Prostate gland (tissue), 2 donors: ENCODE measurements at regions not wholly inside any gene's neighbourhood (a gene's known extent, or its start where the extent isn't known, plus 50 kb on each side); places are given as distances from the start of the nearest gene placed in this dataset.

Source experiments
- DNase-seq: peaks from one replicate; pipeline ENCODE4 v3.0.0-alpha.2; 2019; ENCODE audit warnings: low spot score
- H3K27ac ChIP-seq, 2 donors: fragments of 200-600 bp; sonication (generic); 2 replicates each; pipeline ENCODE4 v1.5.1; 2017 to 2019
- H3K27me3 ChIP-seq: fragments of 200-600 bp; sonication (generic); replicated peaks from 2 replicates; pipeline ENCODE4 v1.5.1; 2019; ENCODE audit not compliant: insufficient read depth
- H3K36me3 ChIP-seq, 2 donors: fragments of 200-600 bp; sonication (generic); 1 replicate in 1 of 2; 2 replicates in 1 of 2; pipeline versions ENCODE4 v1.5.1 to v1.8.1; 2017 to 2019
- H3K4me1 ChIP-seq: fragments of 200-600 bp; sonication (generic); replicated peaks from 2 replicates; pipeline ENCODE4 v1.5.1; 2019
- H3K4me3 ChIP-seq, 2 donors: fragments of 200-600 bp; sonication (generic); 2 replicates each; pipeline ENCODE4 v1.5.1; 2017 to 2019
- H3K9me3 ChIP-seq: fragments of 200-600 bp; sonication (generic); 2 replicates; pipeline ENCODE4 v1.5.1; 2017
- POLR2A ChIP-seq: fragments of 450-650 bp; IDR thresholded peaks from one replicate; pipeline ENCODE4 v1.6.1; 2016; ENCODE audit warnings: antibody characterized with exemption, mild to moderate bottlenecking
- POLR2AphosphoS5 ChIP-seq: sonication (generic); formaldehyde crosslinking; IDR thresholded peaks from one replicate; pipeline ENCODE4 v1.6.1; 2017; ENCODE audit warnings: antibody characterized with exemption
- WGBS: methylation state at CpG from one replicate; pipeline ENCODE4 v1.1.5; 2018; 5-methylcytosine and 5-hydroxymethylcytosine counted together
- intact Hi-C: fragments of 100-400 bp; cut with DNase I; formaldehyde crosslinking; loops from one replicate; pipeline ENCODE4 v1.14.2; 2022
- TF ChIP-seq, protein P1 (sequence below), 4 experiments: fragments of 200-600 bp in 2 of 4; fragments of 450-650 bp in 2 of 4; sonication (generic) in 2 of 4; IDR thresholded peaks; 1 replicate in 3 of 4; 2 replicates in 1 of 4; pipeline ENCODE4 v1.5.1; 2016 to 2019; ENCODE audit warnings: antibody characterized with exemption in 4 of 4, mild to moderate bottlenecking in 2 of 4, moderate library complexity in 2 of 4

GRCh38 chr6:12578097-12578496, 138.5 kb upstream of the PHACTR1 start:
- no peaks in the 10 kb centered on the region for H3K27me3 ChIP-seq
- no peak for TF ChIP-seq POLR2AphosphoS5
- TF ChIP-seq, protein P1, sequence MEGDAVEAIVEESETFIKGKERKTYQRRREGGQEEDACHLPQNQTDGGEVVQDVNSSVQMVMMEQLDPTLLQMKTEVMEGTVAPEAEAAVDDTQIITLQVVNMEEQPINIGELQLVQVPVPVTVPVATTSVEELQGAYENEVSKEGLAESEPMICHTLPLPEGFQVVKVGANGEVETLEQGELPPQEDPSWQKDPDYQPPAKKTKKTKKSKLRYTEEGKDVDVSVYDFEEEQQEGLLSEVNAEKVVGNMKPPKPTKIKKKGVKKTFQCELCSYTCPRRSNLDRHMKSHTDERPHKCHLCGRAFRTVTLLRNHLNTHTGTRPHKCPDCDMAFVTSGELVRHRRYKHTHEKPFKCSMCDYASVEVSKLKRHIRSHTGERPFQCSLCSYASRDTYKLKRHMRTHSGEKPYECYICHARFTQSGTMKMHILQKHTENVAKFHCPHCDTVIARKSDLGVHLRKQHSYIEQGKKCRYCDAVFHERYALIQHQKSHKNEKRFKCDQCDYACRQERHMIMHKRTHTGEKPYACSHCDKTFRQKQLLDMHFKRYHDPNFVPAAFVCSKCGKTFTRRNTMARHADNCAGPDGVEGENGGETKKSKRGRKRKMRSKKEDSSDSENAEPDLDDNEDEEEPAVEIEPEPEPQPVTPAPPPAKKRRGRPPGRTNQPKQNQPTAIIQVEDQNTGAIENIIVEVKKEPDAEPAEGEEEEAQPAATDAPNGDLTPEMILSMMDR (IDR thresholded peaks at IDR 0.05) = no peak
- no peak for TF ChIP-seq POLR2A
- H3K36me3 ChIP-seq = no peaks in the 10 kb centered on the region
- intact Hi-C loops = no loop called here
- DNase-seq = no peak
- no peaks in the 10 kb centered on the region for H3K4me1 ChIP-seq
- no peak overlapping the region for H3K27ac ChIP-seq
- H3K9me3 ChIP-seq = no peaks in the 10 kb centered on the region
- no peak overlapping the region for H3K4me3 ChIP-seq

DNA sequence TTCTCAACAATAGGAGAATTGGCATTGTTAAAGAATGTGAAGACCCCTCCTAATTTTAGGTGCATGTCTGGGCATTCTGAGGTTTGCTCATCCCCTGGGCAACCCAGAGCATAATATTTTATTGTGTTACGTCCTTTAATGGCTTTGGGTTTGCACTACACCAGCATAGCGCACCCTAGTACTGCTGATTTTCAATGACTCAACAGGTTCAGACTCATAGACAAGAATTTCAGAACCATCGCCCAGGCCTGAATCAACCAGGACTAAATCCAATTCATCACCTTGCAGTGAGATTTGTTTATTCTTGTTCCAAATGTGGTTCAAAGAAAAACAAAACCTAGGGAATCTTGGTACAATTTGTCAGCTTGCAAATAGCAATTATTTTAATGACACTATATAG, 137.8 kb upstream of the PHACTR1 start:
- DNase-seq = no peak
- no peaks in the 10 kb centered on the region for H3K9me3 ChIP-seq
- 33% methylated on average over 3 of the region's 3 CpGs for WGBS
- H3K36me3 ChIP-seq = no peaks in the 10 kb centered on the region
- no peak overlapping the region for H3K4me3 ChIP-seq
- intact Hi-C loops = no loop called here
- TF ChIP-seq POLR2A = no peak
- TF ChIP-seq, protein P1 (IDR thresholded peaks at IDR 0.05) = no peak
- TF ChIP-seq POLR2AphosphoS5 = no peak
- H3K27me3 ChIP-seq = no peaks in the 10 kb centered on the region
- no peak overlapping the region for H3K27ac ChIP-seq
- no peaks in the 10 kb centered on the region for H3K4me1 ChIP-seq

DNA sequence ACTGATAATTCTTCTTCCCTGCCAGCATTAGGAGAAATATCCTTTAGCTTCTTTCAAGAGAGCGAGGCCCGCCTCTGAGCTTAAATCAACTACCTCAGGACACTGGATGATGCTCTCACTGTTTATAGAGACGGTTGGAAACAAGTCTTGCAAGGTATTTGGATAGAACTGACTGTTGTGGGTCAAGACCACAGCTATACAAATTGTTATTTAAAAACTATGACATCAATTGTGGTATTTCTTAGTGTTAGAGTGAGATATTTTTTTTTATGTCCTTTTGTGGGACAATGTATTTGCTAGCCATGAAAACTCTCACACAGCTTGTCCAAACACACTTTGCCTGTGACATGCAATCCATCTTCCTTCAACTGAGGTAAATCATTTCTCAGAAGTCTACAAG, 136.3 kb upstream of the PHACTR1 start:
- TF ChIP-seq POLR2AphosphoS5 = no peak
- TF ChIP-seq POLR2A = no peak
- TF ChIP-seq, protein P1 (IDR thresholded peaks at IDR 0.05) = no peak
- WGBS = 83% methylated on average over 3 of the region's 3 CpGs

GRCh38 chr6:12582421-12583110, 134.0 kb upstream of the PHACTR1 start:
- H3K4me3 ChIP-seq = no peak overlapping the region
- no peaks in the 10 kb centered on the region for H3K27me3 ChIP-seq
- no peak for DNase-seq
- TF ChIP-seq, protein P1 (IDR thresholded peaks at IDR 0.05) = no peak
- no peak for TF ChIP-seq POLR2A
- TF ChIP-seq POLR2AphosphoS5 = no peak
- no peak overlapping the region for H3K27ac ChIP-seq
- WGBS = 78% methylated on average over 4 of the region's 4 CpGs
- H3K9me3 ChIP-seq = no peaks in the 10 kb centered on the region
- intact Hi-C loops = no loop called here
- no peaks in the 10 kb centered on the region for H3K4me1 ChIP-seq
- no peaks in the 10 kb centered on the region for H3K36me3 ChIP-seq

More for the DNA sequence above, 136.3 kb upstream of the PHACTR1 start:
- H3K4me1 ChIP-seq = no peaks in the 10 kb centered on the region
- no peaks in the 10 kb centered on the region for H3K27me3 ChIP-seq
- H3K27ac ChIP-seq = no peak overlapping the region
- H3K9me3 ChIP-seq = no peaks in the 10 kb centered on the region
- intact Hi-C loops = no loop called here
- DNase-seq = no peak
- no peak overlapping the region for H3K4me3 ChIP-seq
- no peaks in the 10 kb centered on the region for H3K36me3 ChIP-seq

- intact Hi-C loops = no loop called here
- TF ChIP-seq POLR2A = no peak
- no peak for TF ChIP-seq POLR2AphosphoS5
- TF ChIP-seq, protein P1 (IDR thresholded peaks at IDR 0.05) = no peak
- H3K27ac ChIP-seq = no peak overlapping the region
- H3K9me3 ChIP-seq = no peaks in the 10 kb centered on the region
- no peak for DNase-seq
- no peaks in the 10 kb centered on the region for H3K4me1 ChIP-seq
- H3K36me3 ChIP-seq = no peaks in the 10 kb centered on the region
- H3K4me3 ChIP-seq = no peak overlapping the region
- H3K27me3 ChIP-seq = no peaks in the 10 kb centered on the region
- 68% methylated on average over 14 of the region's 14 CpGs for WGBS
These were observed 131.7 kb upstream of the PHACTR1 start for GRCh38 chr6:12584631-12585405.
